NOMO-1 treated with DMSO at 0.1 percent for 48 hours (cell line): ENCODE measurements at regions not wholly inside any gene's neighbourhood (a gene's known extent, or its start where the extent isn't known, plus 50 kb on each side); places are given as distances from the start of the nearest gene placed in this dataset.

ENCODE experiments used
- DNase-seq: peaks from one replicate; lab custom pipeline; 2025; ENCODE audit not compliant: unreplicated experiment; lab: John Stamatoyannopoulos, UW

GRCh38 chr6:138692058-138692977, 81.3 kb upstream of the CCDC28A start:
- peak; percentile 37 for DNase-seq

- DNase-seq = peak; percentile 40
Measured at GRCh38 chr6:138692978-138693909, 80.3 kb upstream of the CCDC28A start.

DNA sequence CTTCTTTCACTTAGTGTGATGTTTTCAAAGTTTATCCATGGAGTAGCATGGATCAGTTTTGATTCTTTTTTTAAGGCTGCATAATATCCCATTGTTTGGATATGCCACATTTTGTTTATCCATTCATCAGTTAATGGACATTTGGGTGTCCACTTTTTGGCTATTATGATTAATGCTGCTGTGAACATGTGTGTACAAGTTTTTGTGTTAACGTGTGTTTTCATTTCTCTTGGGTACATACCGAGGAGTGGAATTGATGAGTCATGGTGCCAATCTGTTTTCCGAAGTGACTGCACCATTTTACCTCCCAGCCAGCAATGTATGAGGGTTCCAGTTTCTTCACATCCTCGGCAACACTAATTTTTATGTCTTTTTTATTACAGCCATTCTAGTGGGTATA, 78.4 kb upstream of the CCDC28A start:
- no peak for DNase-seq

DNA sequence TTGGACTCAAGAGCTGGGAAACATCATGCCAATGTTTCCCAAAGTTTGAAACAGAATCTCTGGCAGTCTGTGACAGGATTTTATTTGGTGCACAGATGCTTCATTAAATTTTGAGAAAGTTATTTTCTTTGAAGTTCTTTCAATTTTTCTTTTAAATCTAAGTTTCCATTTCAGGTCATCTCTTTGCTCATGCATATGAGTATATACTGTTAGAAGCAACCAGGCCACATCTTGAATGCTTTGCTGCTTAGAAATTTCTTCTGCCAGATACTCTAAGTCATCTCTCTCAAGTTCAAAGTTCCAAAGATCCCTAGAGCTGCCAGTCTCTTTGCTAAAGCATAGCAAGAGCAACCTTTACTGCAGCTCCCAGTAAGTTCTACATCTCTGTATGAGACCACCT, 59.1 kb upstream of the CCDC28A start:
- DNase-seq = no peak

DNA sequence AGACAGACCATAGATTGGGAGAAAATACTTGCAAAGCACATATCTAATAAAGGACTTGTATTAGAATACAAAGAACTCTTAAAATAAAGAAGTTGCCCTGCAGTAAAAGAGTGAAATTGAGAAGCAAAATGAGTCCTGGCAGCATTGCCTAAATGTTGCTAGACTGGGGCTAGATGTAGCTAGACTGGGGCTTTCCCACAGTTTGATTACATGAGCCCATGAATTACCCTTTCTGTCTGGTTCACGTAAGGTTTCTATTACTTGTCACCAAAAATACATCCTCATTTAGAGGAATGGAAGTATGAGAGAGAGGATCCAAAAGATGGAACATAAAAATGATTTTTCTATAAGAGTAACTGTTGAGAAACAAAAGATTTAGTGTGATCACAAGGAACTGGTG, 57.6 kb upstream of the CCDC28A start:
- DNase-seq = no peak

- no peak for DNase-seq
Measured at GRCh38 chr6:138716971-138717665, 56.5 kb upstream of the CCDC28A start.

DNA sequence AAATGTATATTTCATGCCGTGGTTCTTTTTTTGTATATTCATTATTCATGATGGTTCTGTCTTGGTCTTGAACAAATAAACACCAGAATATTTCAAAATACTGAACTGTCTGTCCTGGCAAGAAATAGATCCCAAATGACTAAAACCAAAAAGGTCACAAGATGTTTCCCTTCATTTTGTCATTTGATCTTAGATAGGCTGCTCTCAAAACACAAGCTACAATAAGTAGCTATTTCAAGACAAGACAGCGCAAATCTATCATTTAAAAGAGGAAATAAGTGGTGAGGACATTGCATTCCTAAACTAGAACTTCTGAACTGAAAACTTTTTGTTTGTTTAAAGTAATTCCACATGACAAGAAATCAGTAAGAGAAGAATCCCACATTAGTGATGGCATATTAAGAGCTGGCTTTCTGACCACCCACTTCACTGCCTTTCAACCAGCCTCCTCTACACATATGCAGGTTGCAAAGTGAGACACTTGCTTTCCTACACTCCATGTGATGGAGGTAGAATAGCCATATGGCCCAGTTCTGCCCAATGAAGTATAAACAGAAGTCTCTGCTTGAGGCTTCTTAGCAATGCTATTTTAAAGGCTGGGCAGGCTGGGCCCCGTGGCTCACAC, 54.4 kb upstream of the CCDC28A start:
- peak; percentile 8 for DNase-seq

DNA sequence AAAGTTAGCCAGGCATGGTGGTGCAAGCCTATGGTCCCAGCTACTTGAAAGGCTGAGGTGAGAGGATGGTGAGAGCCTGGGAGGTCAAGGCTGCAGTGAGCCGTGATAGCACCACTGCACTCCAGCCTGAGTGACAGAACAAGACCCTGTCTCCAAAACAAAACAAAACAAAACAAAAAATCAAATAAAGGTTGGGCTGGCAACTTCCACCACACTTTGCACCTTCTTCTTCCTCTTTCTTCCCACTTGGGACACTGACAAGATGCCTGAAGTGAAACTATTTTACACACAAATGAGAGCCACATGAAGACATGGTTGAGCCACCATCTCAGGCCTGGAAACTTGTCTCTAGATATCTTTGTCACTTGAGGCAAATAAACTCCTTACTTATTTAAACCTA, 53.8 kb upstream of the CCDC28A start:
- peak; percentile 77 for DNase-seq

DNA sequence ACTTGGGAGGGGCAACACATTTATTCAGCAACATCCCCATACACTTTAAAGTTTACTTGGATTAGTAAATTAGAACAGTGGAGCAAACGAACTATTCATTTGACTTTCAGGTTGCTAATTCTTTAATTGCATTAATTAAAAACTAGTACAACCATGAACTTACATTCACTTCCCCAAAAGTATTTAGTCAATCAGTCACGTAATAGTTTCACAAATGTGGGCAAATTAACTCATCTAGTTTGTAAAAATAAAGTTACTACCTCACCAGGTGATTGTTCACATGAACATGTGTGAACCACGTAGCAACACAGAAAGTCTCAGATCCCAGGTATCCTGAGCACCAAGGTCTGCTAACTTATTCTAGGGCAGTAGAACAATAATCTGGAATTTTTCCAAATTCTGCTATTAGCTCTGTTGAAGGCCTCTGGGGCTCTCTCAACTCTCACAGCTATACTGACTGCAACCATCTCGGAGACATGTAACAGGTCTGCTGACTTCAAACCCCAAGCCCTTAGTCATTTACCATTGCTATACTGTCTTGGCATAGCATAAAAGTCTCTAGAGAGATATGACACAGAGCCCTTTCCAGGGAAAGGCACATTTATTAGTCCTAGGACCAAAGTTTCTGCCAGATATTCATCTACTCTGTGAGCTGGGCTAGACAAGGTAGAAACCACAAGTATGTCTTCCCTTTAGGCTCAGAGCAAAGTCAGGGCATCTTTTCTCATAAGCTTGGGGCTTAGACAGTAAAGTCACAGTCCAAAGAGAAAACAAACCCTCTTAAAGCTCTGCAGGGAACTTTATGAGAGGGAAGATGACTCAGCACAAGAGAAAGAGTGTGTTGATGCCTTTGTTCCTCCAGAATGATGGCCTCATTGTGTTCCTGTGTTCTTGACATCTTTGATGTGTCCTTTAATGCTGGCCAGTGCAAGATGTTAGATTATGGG, 50.9 kb upstream of the CCDC28A start:
- peak; percentile 53 for DNase-seq
